ENCODE measurements at regions not wholly inside any gene's neighbourhood (a gene's known extent, or its start where the extent isn't known, plus 50 kb on each side); places are given as distances from the start of the nearest gene placed in this dataset.
"Not testable (repeated sequence)": the region's sequence is repeated elsewhere in the genome, so short reads cannot be mapped to it uniquely, and the experiment has no call there.

GRCh38 chr18:14393563-14394103, 149.8 kb downstream of the POTEC start:
- H3K27me3 Mint-ChIP-seq; H3K27ac Mint-ChIP-seq (ENCODE audit: low read depth); H3K36me3 Mint-ChIP-seq (ENCODE audit: insufficient read depth); DNase-seq (ENCODE audit: low spot score in 2 of 2); H3K9me3 Mint-ChIP-seq; H3K4me3 Mint-ChIP-seq; ATAC-seq (replicated peaks; ENCODE audit: extremely low read depth, poor library complexity, severe bottlenecking); H3K4me1 Mint-ChIP-seq: not testable (repeated sequence)

GRCh38 chr18:14392604-14393003, 150.8 kb downstream of the POTEC start:
- ATAC-seq (replicated peaks; ENCODE audit: extremely low read depth, poor library complexity, severe bottlenecking); H3K27ac Mint-ChIP-seq (ENCODE audit: low read depth); H3K9me3 Mint-ChIP-seq; H3K27me3 Mint-ChIP-seq; H3K4me3 Mint-ChIP-seq; H3K36me3 Mint-ChIP-seq (ENCODE audit: insufficient read depth); DNase-seq (ENCODE audit: low spot score in 2 of 2); H3K4me1 Mint-ChIP-seq: not testable (repeated sequence)

- not testable (repeated sequence) for H3K27ac Mint-ChIP-seq (ENCODE audit: low read depth); H3K27me3 Mint-ChIP-seq
Measured at GRCh38 chr18:14384961-14385360, 158.4 kb downstream of the POTEC start.

GRCh38 chr18:14382666-14383065, 160.7 kb downstream of the POTEC start:
- DNase-seq (ENCODE audit: low spot score in 2 of 2); ATAC-seq (replicated peaks; ENCODE audit: extremely low read depth, poor library complexity, severe bottlenecking); H3K36me3 Mint-ChIP-seq (ENCODE audit: insufficient read depth); H3K4me1 Mint-ChIP-seq; H3K27me3 Mint-ChIP-seq; H3K9me3 Mint-ChIP-seq; H3K4me3 Mint-ChIP-seq; H3K27ac Mint-ChIP-seq (ENCODE audit: low read depth): not testable (repeated sequence)

More at GRCh38 chr18:14384961-14385360, 158.4 kb downstream of the POTEC start:
- not testable (repeated sequence) for DNase-seq (ENCODE audit: low spot score in 2 of 2); H3K4me3 Mint-ChIP-seq; H3K9me3 Mint-ChIP-seq; H3K36me3 Mint-ChIP-seq (ENCODE audit: insufficient read depth); ATAC-seq (replicated peaks; ENCODE audit: extremely low read depth, poor library complexity, severe bottlenecking); H3K4me1 Mint-ChIP-seq

GRCh38 chr18:14379489-14379888, 163.9 kb downstream of the POTEC start:
- not testable (repeated sequence) for H3K9me3 Mint-ChIP-seq; H3K4me3 Mint-ChIP-seq; H3K27ac Mint-ChIP-seq (ENCODE audit: low read depth); DNase-seq (ENCODE audit: low spot score in 2 of 2); H3K36me3 Mint-ChIP-seq (ENCODE audit: insufficient read depth); H3K4me1 Mint-ChIP-seq; ATAC-seq (replicated peaks; ENCODE audit: extremely low read depth, poor library complexity, severe bottlenecking)
- peaks cover 17% of the 10 kb centered on the region for H3K27me3 Mint-ChIP-seq

- H3K4me3 Mint-ChIP-seq; H3K4me1 Mint-ChIP-seq; DNase-seq (ENCODE audit: low spot score in 2 of 2); H3K9me3 Mint-ChIP-seq; H3K27ac Mint-ChIP-seq (ENCODE audit: low read depth); H3K36me3 Mint-ChIP-seq (ENCODE audit: insufficient read depth); ATAC-seq (replicated peaks; ENCODE audit: extremely low read depth, poor library complexity, severe bottlenecking): not testable (repeated sequence)
- H3K27me3 Mint-ChIP-seq, result peaks cover 17% of the 10 kb centered on the region
Measured at GRCh38 chr18:14378376-14378775, 165.0 kb downstream of the POTEC start.

- not testable (repeated sequence) for H3K27me3 Mint-ChIP-seq; H3K36me3 Mint-ChIP-seq (ENCODE audit: insufficient read depth); H3K4me3 Mint-ChIP-seq; H3K9me3 Mint-ChIP-seq; H3K4me1 Mint-ChIP-seq; DNase-seq (ENCODE audit: low spot score in 2 of 2); H3K27ac Mint-ChIP-seq (ENCODE audit: low read depth); ATAC-seq (replicated peaks; ENCODE audit: extremely low read depth, poor library complexity, severe bottlenecking)
Measured at GRCh38 chr18:14361346-14361745, 182.1 kb downstream of the POTEC start.

- H3K27me3 Mint-ChIP-seq; H3K9me3 Mint-ChIP-seq; H3K4me3 Mint-ChIP-seq; H3K27ac Mint-ChIP-seq (ENCODE audit: low read depth); ATAC-seq (replicated peaks; ENCODE audit: extremely low read depth, poor library complexity, severe bottlenecking); DNase-seq (ENCODE audit: low spot score in 2 of 2); H3K36me3 Mint-ChIP-seq (ENCODE audit: insufficient read depth); H3K4me1 Mint-ChIP-seq: not testable (repeated sequence)
Measured at GRCh38 chr18:14357553-14358297, 185.7 kb downstream of the POTEC start.

- not testable (repeated sequence) for H3K27ac Mint-ChIP-seq (ENCODE audit: low read depth); H3K9me3 Mint-ChIP-seq; H3K4me1 Mint-ChIP-seq; H3K4me3 Mint-ChIP-seq; DNase-seq (ENCODE audit: low spot score in 2 of 2); H3K36me3 Mint-ChIP-seq (ENCODE audit: insufficient read depth); H3K27me3 Mint-ChIP-seq; ATAC-seq (replicated peaks; ENCODE audit: extremely low read depth, poor library complexity, severe bottlenecking)
Measured at GRCh38 chr18:14342170-14342569, 201.2 kb downstream of the POTEC start.

- H3K4me3 Mint-ChIP-seq; H3K27me3 Mint-ChIP-seq; H3K27ac Mint-ChIP-seq (ENCODE audit: low read depth); H3K36me3 Mint-ChIP-seq (ENCODE audit: insufficient read depth); ATAC-seq (replicated peaks; ENCODE audit: extremely low read depth, poor library complexity, severe bottlenecking); H3K9me3 Mint-ChIP-seq; DNase-seq (ENCODE audit: low spot score in 2 of 2): not testable (repeated sequence)
- H3K4me1 Mint-ChIP-seq, result peaks cover 19% of the 10 kb centered on the region
Measured at GRCh38 chr18:14336017-14336416, 203.8 kb upstream of the ZNF519 start.

GRCh38 chr18:14321217-14321616, 189.0 kb upstream of the ZNF519 start:
- H3K4me1 Mint-ChIP-seq; ATAC-seq (replicated peaks; ENCODE audit: extremely low read depth, poor library complexity, severe bottlenecking); H3K36me3 Mint-ChIP-seq (ENCODE audit: insufficient read depth); H3K9me3 Mint-ChIP-seq; DNase-seq (ENCODE audit: low spot score in 2 of 2); H3K27ac Mint-ChIP-seq (ENCODE audit: low read depth); H3K4me3 Mint-ChIP-seq; H3K27me3 Mint-ChIP-seq: not testable (repeated sequence)

GRCh38 chr18:14301255-14301654, 169.0 kb upstream of the ZNF519 start:
- H3K4me3 Mint-ChIP-seq; H3K36me3 Mint-ChIP-seq (ENCODE audit: insufficient read depth): not testable (repeated sequence)

GRCh38 chr18:14295081-14295480, 162.8 kb upstream of the ZNF519 start:
- not testable (repeated sequence) for ATAC-seq (replicated peaks; ENCODE audit: extremely low read depth, poor library complexity, severe bottlenecking); H3K4me1 Mint-ChIP-seq; H3K4me3 Mint-ChIP-seq

More at GRCh38 chr18:14301255-14301654, 169.0 kb upstream of the ZNF519 start:
- not testable (repeated sequence) for ATAC-seq (replicated peaks; ENCODE audit: extremely low read depth, poor library complexity, severe bottlenecking); H3K27me3 Mint-ChIP-seq; DNase-seq (ENCODE audit: low spot score in 2 of 2); H3K4me1 Mint-ChIP-seq; H3K9me3 Mint-ChIP-seq; H3K27ac Mint-ChIP-seq (ENCODE audit: low read depth)

More at GRCh38 chr18:14295081-14295480, 162.8 kb upstream of the ZNF519 start:
- H3K27me3 Mint-ChIP-seq; H3K36me3 Mint-ChIP-seq (ENCODE audit: insufficient read depth); H3K9me3 Mint-ChIP-seq; DNase-seq (ENCODE audit: low spot score in 2 of 2); H3K27ac Mint-ChIP-seq (ENCODE audit: low read depth): not testable (repeated sequence)
